GM19372 (cell line): ENCODE measurements at regions not wholly inside any gene's neighbourhood (a gene's known extent, or its start where the extent isn't known, plus 50 kb on each side); places are given as distances from the start of the nearest gene placed in this dataset.

Experiments
- ATAC-seq: cut with Tn5 transposase; IDR thresholded peaks from one replicate; pipeline ENCODE4 v1.9.1; 2021; ENCODE audit warnings: mild to moderate bottlenecking, low read depth, moderate library complexity; ENCODE audit not compliant: unreplicated experiment

- ATAC-seq = no peak
Measured at GRCh38 chr5:4048398-4048797, 452.8 kb downstream of the IRX1 start.

- no peak for ATAC-seq
Measured at GRCh38 chr5:4050203-4050602, 454.6 kb downstream of the IRX1 start.

- ATAC-seq = no peak
Measured at GRCh38 chr5:4053136-4053535, 457.5 kb downstream of the IRX1 start.

- ATAC-seq = no peak
Measured at GRCh38 chr5:4054092-4054491, 458.5 kb downstream of the IRX1 start.

GRCh38 chr5:4058899-4059298, 463.3 kb downstream of the IRX1 start:
- no peak for ATAC-seq

GRCh38 chr5:4065472-4066320, 470.1 kb downstream of the IRX1 start:
- no peak for ATAC-seq

- ATAC-seq = no peak
Measured at GRCh38 chr5:4068171-4068570, 472.5 kb downstream of the IRX1 start.

- ATAC-seq = no peak
Measured at GRCh38 chr5:4078544-4078943, 482.9 kb downstream of the IRX1 start.

GRCh38 chr5:4079831-4080230, 484.2 kb downstream of the IRX1 start:
- no peak for ATAC-seq

GRCh38 chr5:4080370-4080769, 484.7 kb downstream of the IRX1 start:
- no peak for ATAC-seq

- ATAC-seq = no peak
Measured at GRCh38 chr5:4081059-4081458, 485.4 kb downstream of the IRX1 start.

- ATAC-seq = no peak
Measured at GRCh38 chr5:4081466-4081865, 485.8 kb downstream of the IRX1 start.

GRCh38 chr5:4082966-4083564, 487.4 kb downstream of the IRX1 start:
- no peak for ATAC-seq

GRCh38 chr5:4083591-4084337, 488.1 kb downstream of the IRX1 start:
- ATAC-seq = no peak

GRCh38 chr5:4086081-4086480, 490.4 kb downstream of the IRX1 start:
- ATAC-seq = no peak

GRCh38 chr5:4087110-4087509, 491.5 kb downstream of the IRX1 start:
- ATAC-seq = no peak

GRCh38 chr5:4089087-4089486, 493.5 kb downstream of the IRX1 start:
- ATAC-seq = no peak

- no peak for ATAC-seq
Measured at GRCh38 chr5:4093236-4093635, 497.6 kb downstream of the IRX1 start.

GRCh38 chr5:4093970-4094369, 498.3 kb downstream of the IRX1 start:
- no peak for ATAC-seq

GRCh38 chr5:4095918-4096630, 500.4 kb downstream of the IRX1 start:
- ATAC-seq = no peak

GRCh38 chr5:4097199-4097598, 501.6 kb downstream of the IRX1 start:
- no peak for ATAC-seq
